ENCODE measurements at regions not wholly inside any gene's neighbourhood (a gene's known extent, or its start where the extent isn't known, plus 50 kb on each side); places are given as distances from the start of the nearest gene placed in this dataset.
A peak's percentile ranks its signal among the peaks of the same experiment; 100 is the strongest.
"Not testable (repeated sequence)": the region's sequence is repeated elsewhere in the genome, so short reads cannot be mapped to it uniquely, and the experiment has no call there.

DNA sequence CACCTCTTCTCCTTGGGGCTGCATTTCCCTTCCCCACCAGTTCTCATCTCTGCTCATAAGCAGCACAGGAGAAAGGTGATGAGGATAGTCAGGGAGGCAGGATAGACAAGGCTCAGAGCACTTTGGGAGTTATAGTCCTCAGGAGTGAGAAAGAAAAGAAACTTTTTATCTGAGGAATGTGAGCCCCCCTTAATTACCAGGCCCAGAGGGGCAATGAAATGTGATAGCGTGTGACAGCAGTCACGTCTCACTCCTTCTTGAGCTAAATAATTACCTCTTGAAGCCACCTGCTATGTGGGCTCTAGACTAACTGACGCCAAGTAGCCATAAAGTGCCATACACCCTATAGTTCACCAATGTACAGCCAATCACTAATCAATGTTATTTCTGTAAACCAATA lies 105.8 kb downstream of the SPP2 start:
- no peak for DNase-seq (ENCODE audit: low spot score)

DNA sequence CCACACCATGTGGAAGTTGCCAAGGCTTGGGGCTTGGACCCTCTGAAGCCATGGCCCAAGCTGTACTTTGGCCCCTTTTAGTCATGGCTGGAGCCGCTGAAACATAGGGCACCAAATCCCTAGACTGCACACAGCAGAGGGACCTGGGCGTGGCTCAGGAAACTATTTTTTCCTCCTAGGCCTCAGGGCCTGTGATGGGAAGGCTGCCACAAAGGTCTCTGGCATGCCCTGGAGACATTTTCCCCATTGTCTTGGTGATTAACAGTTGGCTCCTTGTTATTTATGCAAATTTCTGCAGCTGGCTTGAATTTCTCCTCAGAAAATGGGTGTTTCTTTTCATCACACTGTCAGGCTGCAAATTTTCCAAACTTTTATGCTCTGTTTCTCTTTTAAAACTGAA lies 102.3 kb downstream of the SPP2 start:
- DNase-seq (ENCODE audit: low spot score), result not testable (repeated sequence)

GRCh38 chr2:234147335-234147861 lies 96.9 kb downstream of the SPP2 start:
- DNase-seq (ENCODE audit: low spot score), result no peak

GRCh38 chr2:234146087-234146826 lies 95.8 kb downstream of the SPP2 start:
- no peak for DNase-seq (ENCODE audit: low spot score)

DNA sequence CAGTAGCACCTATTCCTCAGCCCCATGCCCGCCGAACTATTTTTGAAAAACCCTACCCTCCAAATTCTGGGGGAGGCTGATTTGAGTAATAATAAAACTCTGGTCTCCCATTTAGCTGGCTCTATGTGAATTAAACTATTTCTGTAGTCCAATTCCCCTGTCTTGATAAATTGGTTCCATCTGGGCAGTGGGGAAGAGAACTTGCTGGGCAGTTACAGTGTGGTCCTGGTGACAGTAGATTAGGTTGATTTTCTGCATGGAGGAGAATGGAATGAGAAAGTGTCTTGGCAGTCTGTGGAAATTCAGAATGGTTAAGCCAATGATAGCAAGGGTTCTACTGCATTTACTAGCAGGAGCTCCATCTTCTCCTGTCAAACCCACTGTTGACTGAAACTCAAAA lies 95.0 kb downstream of the SPP2 start:
- DNase-seq (ENCODE audit: low spot score), result no peak

DNA sequence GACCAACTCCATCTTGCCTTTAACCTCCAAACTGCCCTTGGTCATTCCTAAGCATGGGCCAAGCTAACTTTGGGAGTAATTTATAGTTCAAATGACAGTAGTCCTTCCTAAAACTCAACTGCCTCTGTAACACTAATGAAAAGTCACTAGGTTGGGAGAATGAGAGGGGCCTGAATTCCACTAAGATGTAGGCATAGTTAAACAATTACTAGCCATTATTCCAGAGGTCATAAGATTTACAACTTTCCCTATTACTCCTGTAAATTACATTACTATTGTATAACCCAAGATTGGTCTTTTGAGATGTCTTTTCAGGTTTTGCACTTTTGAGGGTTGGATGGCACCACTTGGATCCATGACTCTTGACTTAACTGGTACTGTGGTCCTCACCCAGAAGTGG lies 94.6 kb downstream of the SPP2 start:
- no peak for DNase-seq (ENCODE audit: low spot score)

GRCh38 chr2:234143896-234144295 lies 93.4 kb downstream of the SPP2 start:
- DNase-seq (ENCODE audit: low spot score), result no peak

GRCh38 chr2:234142530-234142929 lies 92.0 kb downstream of the SPP2 start:
- DNase-seq (ENCODE audit: low spot score), result no peak

GRCh38 chr2:234139755-234140154 lies 89.3 kb downstream of the SPP2 start:
- no peak for DNase-seq (ENCODE audit: low spot score)

- DNase-seq (ENCODE audit: low spot score), result no peak
Observed at GRCh38 chr2:234138836-234139235, 88.3 kb downstream of the SPP2 start.

GRCh38 chr2:234137400-234138014 lies 87.0 kb downstream of the SPP2 start:
- no peak for DNase-seq (ENCODE audit: low spot score)

GRCh38 chr2:234136461-234136860 lies 86.0 kb downstream of the SPP2 start:
- no peak for DNase-seq (ENCODE audit: low spot score)

DNA sequence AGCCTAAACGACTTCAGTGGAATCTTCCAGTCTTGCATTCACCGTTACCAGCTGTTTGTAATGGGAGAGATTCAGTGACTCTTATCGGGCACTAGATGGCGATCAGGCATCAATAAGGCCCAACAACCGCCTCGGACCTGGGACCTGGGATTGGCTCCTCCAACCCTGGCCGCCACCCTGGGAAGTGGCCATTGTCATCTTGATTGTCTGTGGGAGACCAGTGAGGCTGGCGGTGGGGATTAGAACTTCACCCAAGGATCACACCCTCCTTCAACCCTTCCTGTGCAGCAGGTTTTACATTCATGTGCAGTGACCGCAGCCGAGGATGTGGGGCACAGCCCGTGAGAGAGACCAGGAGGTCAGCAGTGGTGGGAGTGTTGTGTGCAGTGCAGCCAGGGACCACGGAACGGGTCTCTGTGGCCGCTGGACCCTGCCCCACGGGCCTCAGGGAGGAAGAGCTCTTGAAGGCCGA lies 85.3 kb downstream of the SPP2 start:
- peak; percentile 61 for DNase-seq (ENCODE audit: low spot score)

DNA sequence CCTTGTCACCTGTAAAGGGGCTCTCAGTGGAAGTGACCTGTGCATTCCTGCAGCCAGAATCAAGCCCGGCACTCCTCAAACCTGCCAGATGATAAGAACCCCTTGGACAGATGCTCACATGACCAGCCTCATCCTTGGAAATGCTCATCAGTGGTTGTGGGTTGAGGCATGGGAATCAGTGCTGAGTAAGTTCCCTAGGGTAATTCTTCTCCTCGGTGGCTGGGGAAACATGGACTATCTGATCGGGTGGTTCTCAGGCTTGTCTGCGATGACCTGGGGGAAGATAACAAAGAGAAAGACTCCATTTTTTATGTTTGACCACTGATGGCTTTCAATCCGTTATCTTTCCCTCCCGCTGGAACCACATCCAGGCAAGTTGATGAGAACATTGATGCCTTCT lies 84.0 kb downstream of the SPP2 start:
- no peak for DNase-seq (ENCODE audit: low spot score)

DNA sequence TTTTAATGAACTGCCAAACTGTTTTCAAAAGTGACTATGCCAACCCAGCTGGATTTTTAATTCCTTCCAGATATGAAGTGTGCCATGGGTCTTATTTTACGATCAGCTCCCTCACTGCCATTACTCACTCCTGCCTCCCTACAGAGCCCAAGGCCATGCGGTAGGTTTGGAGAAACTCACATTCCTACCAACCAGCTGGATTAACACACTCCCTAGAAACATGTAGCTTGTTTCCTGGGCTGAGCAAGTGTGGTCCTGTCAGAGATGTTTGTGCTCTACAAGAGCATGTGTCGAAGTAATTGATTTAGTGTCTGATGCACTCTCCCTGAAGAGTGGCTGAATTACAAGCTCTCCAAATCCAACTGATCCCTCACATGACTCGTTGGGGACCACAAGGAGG lies 82.5 kb downstream of the SPP2 start:
- no peak for DNase-seq (ENCODE audit: low spot score)

DNA sequence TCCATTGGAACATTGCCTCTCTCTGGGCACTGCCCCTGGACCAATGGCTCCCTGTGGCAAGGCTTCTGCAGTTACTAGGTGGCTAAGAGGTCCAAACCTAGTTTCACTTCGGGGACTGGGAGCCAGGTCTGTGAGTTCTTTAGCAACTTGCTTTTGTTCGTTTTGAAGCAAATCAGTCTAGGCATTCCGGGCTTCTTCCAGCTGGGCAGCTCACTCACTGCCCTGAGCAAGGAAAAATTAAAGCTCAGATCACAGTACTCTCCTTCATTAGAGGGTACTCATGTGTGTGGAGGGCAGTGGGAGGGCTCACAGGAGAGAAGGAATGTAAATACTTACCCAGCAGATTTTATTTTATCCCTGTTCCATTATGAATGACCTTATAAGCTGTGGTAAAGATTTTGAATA lies 80.3 kb downstream of the SPP2 start:
- DNase-seq (ENCODE audit: low spot score), result no peak

DNA sequence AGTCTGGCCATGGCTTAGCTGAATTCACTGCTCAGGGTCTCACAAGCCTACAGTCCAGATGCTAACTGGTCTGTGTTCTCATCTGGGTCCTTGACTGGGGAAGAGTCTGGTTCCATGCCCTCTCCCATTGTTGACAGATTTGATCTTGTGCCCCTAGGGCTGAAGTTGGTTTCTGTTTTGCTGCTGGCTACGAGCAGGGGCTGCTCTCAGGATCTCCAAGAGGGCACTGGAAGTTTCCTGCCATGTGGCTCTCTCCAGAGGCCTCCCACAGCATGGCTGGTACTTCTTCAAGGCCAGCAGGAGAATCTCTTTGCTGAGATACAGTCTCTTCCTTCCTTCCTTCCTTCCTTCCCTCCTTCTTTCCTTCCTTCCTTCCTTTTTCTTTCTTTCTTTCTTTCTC lies 78.1 kb downstream of the SPP2 start:
- no peak for DNase-seq (ENCODE audit: low spot score)
